GM12878 (cell line): ENCODE measurements at regions not wholly inside any gene's neighbourhood (a gene's known extent, or its start where the extent isn't known, plus 50 kb on each side); places are given as distances from the start of the nearest gene placed in this dataset.

Experiments
- ATAC-seq: fragments of 200-7000 bp; cut with Tn5 transposase; 3 replicates; pipeline ENCODE4 v1.9.1; 2020; ENCODE audit warnings: mild to moderate bottlenecking, moderate library complexity
- BruUV-seq: library from RNA; stranded (reverse); fragments of 400-500 nt; replicated peaks from 2 replicates; lab custom pipeline; 2021; lab: Mats Ljungman, UMichigan
- CTCF ChIA-PET: fragments of 300-600 bp; sonication (Branson Sonifier 250); formaldehyde crosslinking; extraction: SDS; loops from one replicate; lab custom pipeline; 2021; ENCODE audit warnings: inconsistent platforms; lab: Yijun Ruan, JAX
- POLR2A ChIA-PET: fragments of 350-600 bp; formaldehyde crosslinking; extraction: SDS; loops from one replicate; lab custom pipeline; 2021; ENCODE audit warnings: inconsistent platforms; lab: Charles Lee
- RAD21 ChIA-PET: fragments of 300-600 bp; sonication (Branson Sonifier 250); formaldehyde crosslinking; loops from one replicate; lab custom pipeline; 2023; ENCODE audit warnings: antibody characterized with exemption; ENCODE audit not compliant: unreplicated experiment; lab: Charles Lee
- SMC1A ChIA-PET: fragments of 300-600 bp; sonication (Branson Sonifier 250); formaldehyde crosslinking; loops from one replicate; lab custom pipeline; 2023; ENCODE audit not compliant: unreplicated experiment, uncharacterized antibody; lab: Charles Lee
- DNase-seq: peaks from one replicate; pipeline ENCODE4 v3.0.0-alpha.2; 2011; ENCODE audit warnings: low read depth, low spot score
- FAIRE-seq: peaks from 3 replicates; lab custom pipeline; 2011; peaks lifted over from hg19 to GRCh38; lab: Jason Lieb, UNC
- H2AFZ ChIP-seq: 2 replicates; pipeline ENCODE4 v1.6.0; 2011; ENCODE audit warnings: low read depth, low read length, control low read depth; ENCODE audit not compliant: control insufficient read depth
- H3K27ac ChIP-seq: 2 replicates; pipeline ENCODE4 v1.5.1; 2011; ENCODE audit warnings: control low read depth; ENCODE audit not compliant: control insufficient read depth, insufficient read depth
- H3K27me3 ChIP-seq, 2 experiments: replicated peaks in 1 of 2; 2 replicates each; pipeline versions ENCODE4 v1.6.0 to v1.6.1; 2011; ENCODE audit warnings: low read length in 1 of 2; ENCODE audit not compliant: control insufficient read depth in 2 of 2, insufficient read depth in 2 of 2
- H3K36me3 ChIP-seq, 2 experiments: 2 replicates each; pipeline ENCODE4 v1.5.1; 2011; ENCODE audit warnings: low read length in 1 of 2; ENCODE audit not compliant: control insufficient read depth in 2 of 2, insufficient read depth in 2 of 2
- H3K4me1 ChIP-seq: 2 replicates; pipeline ENCODE4 v1.6.1; 2011; ENCODE audit warnings: mild to moderate bottlenecking, low read length, moderate library complexity, mixed read lengths; ENCODE audit not compliant: control insufficient read depth, insufficient read depth
- H3K4me2 ChIP-seq: 2 replicates; pipeline ENCODE4 v1.6.0; 2011; ENCODE audit warnings: control low read depth; ENCODE audit not compliant: control insufficient read depth, insufficient read depth
- H3K4me3 ChIP-seq: fragments of 200-600 bp; sonication (generic); 2 replicates; pipeline ENCODE4 v1.5.1; 2016
- H3K79me2 ChIP-seq: 2 replicates; pipeline ENCODE4 v1.6.0; 2011; ENCODE audit warnings: low read length; ENCODE audit not compliant: control insufficient read depth, insufficient read depth
- H3K9ac ChIP-seq: 2 replicates; pipeline ENCODE4 v1.8.0; 2011; ENCODE audit warnings: low read length, control low read depth, mixed read lengths; ENCODE audit not compliant: control insufficient read depth, insufficient read depth
- H3K9me3 ChIP-seq: replicated peaks from 3 replicates; pipeline ENCODE4 v1.5.1; 2011; ENCODE audit warnings: mild to moderate bottlenecking, low read length; ENCODE audit not compliant: control insufficient read depth, insufficient read depth
- H4K20me1 ChIP-seq: 2 replicates; pipeline ENCODE4 v1.6.0; 2011; ENCODE audit not compliant: control insufficient read depth, insufficient read depth
- ATF2 ChIP-seq: IDR thresholded peaks from 2 replicates; pipeline ENCODE4 v1.6.1; 2012; ENCODE audit warnings: low read length, inconsistent platforms
- CTCF ChIP-seq, 3 experiments: IDR thresholded peaks in 2 of 3; conservative IDR thresholded peaks in 1 of 3; 2 replicates each; pipeline ENCODE4 v1.5.1; 2011; ENCODE audit warnings: low read depth in 3 of 3, low read length in 3 of 3, mild to moderate bottlenecking in 3 of 3, control low read depth in 2 of 3, moderate library complexity in 2 of 3, inconsistent platforms in 1 of 3, mixed read lengths in 1 of 3; ENCODE audit not compliant: control insufficient read depth in 2 of 3, insufficient read depth in 1 of 3; ENCODE audit errors: extremely low read depth in 1 of 3
- DPF2 ChIP-seq: fragments of 450-650 bp; IDR thresholded peaks from 2 replicates; pipeline ENCODE4 v1.6.1; 2017; ENCODE audit warnings: mild to moderate bottlenecking
- HDGF ChIP-seq: fragments of 450-650 bp; IDR thresholded peaks from 2 replicates; pipeline ENCODE4 v1.6.1; 2016; ENCODE audit warnings: antibody characterized with exemption
- IRF3 ChIP-seq: fragments of 450-650 bp; IDR thresholded peaks from 2 replicates; pipeline ENCODE4 v1.6.1; 2014; ENCODE audit warnings: mild to moderate bottlenecking
- MYC ChIP-seq: IDR thresholded peaks from 2 replicates; pipeline ENCODE4 v1.6.1; 2011; ENCODE audit warnings: mild to moderate bottlenecking, low read length, moderate library complexity, inconsistent platforms; ENCODE audit not compliant: insufficient read depth, insufficient replicate concordance, insufficient read length, severe bottlenecking
- NR2C1 ChIP-seq: fragments of 450-650 bp; IDR thresholded peaks from 2 replicates; pipeline ENCODE4 v1.6.1; 2017; ENCODE audit warnings: antibody characterized with exemption, mild to moderate bottlenecking, moderate library complexity
- NRF1 ChIP-seq: conservative IDR thresholded peaks from 2 replicates; pipeline ENCODE4 v1.6.1; 2011; ENCODE audit warnings: mild to moderate bottlenecking, low read depth, low read length, improper control_type of control experiment
- POLR2AphosphoS5 ChIP-seq: IDR thresholded peaks from 2 replicates; pipeline ENCODE4 v1.6.1; 2011; ENCODE audit warnings: mild to moderate bottlenecking, low read length, inconsistent platforms
- STAT3 ChIP-seq: IDR thresholded peaks from 2 replicates; pipeline ENCODE4 v1.6.1; 2011; ENCODE audit warnings: low read depth, low read length, improper control_type of control experiment
- ZNF217 ChIP-seq: fragments of 450-650 bp; IDR thresholded peaks from 2 replicates; pipeline ENCODE4 v1.6.1; 2017; ENCODE audit warnings: antibody characterized with exemption, mild to moderate bottlenecking
- ZNF592 ChIP-seq: fragments of 450-650 bp; IDR thresholded peaks from 2 replicates; pipeline ENCODE4 v1.6.1; 2017; ENCODE audit warnings: mild to moderate bottlenecking, moderate library complexity
- WGBS: methylation state at CpG from one replicate; pipeline ENCODE4 v1.1.6; 2016; ENCODE audit warnings: low lambda C conversion rate; ENCODE audit not compliant: insufficient replicate concordance, insufficient coverage; ENCODE audit errors: missing lambda C conversion rate; 5-methylcytosine and 5-hydroxymethylcytosine counted together
- in situ Hi-C: fragments of 300-500 bp; cut with MboI; formaldehyde crosslinking; loops from 9 replicates; pipeline ENCODE4 v1.14.3; 2018; ENCODE audit warnings: mixed read lengths
- intact Hi-C: fragments of 100-400 bp; cut with micrococcal nuclease; formaldehyde crosslinking; loops from one replicate; pipeline ENCODE4 v1.14.2; 2022; ENCODE audit not compliant: unreplicated experiment

GRCh38 chr10:129385600-129385999 lies 81.4 kb upstream of the MGMT start:
- Histone ChIP-seq H4K20me1 (no peaks in the 10 kb centered on the region), H3K36me3 (no peaks in the 10 kb centered on the region), H3K4me2 (no peak overlapping the region), H2AFZ (no peak overlapping the region), H3K79me2 (no peaks in the 10 kb centered on the region), H3K9me3 (no peaks in the 10 kb centered on the region), H3K4me1 (no peaks in the 10 kb centered on the region), H3K27me3 (no peaks in the 10 kb centered on the region), H3K9ac (no peak overlapping the region), H3K27ac (no peak overlapping the region), H3K4me3 (no peak overlapping the region)
- RAD21 ChIA-PET, result no interaction called here
- ATAC-seq (no peak), FAIRE-seq (no peak), DNase-seq (no peak)
- SMC1A ChIA-PET, result no interaction called here
- no peak for TF ChIP-seq POLR2AphosphoS5
- TF ChIP-seq NR2C1, result no peak
- no peak for TF ChIP-seq IRF3
- no peak for TF ChIP-seq MYC
- TF ChIP-seq CTCF (IDR thresholded peaks at IDR 0.05 in 2 of 3, conservative IDR thresholded peaks at IDR 0.05 in 1 of 3; ENCODE audit: control insufficient read depth in 2 of 3, extremely low read depth in 1 of 3, insufficient read depth in 1 of 3, low read depth in 3 of 3, low read length in 3 of 3), result no peak
- TF ChIP-seq DPF2, result no peak
- no peak for TF ChIP-seq ZNF217
- no peak for TF ChIP-seq STAT3
- no peak for TF ChIP-seq HDGF
- no peak for TF ChIP-seq ZNF592
- no peak for TF ChIP-seq ATF2
- no peak for TF ChIP-seq NRF1
- BruUV-seq, result no TSS peak
- intact Hi-C loops (no loop called here), in situ Hi-C loops (no loop called here)
- POLR2A ChIA-PET, result no interaction called here
- CTCF ChIA-PET, result no interaction called here
- 84% methylated on average over 4 of the region's 4 CpGs for WGBS
